HCT116 (cell line): ENCODE measurements at regions not wholly inside any gene's neighbourhood (a gene's known extent, or its start where the extent isn't known, plus 50 kb on each side); places are given as distances from the start of the nearest gene placed in this dataset.

ENCODE experiments used
- ATAC-seq: fragments of 200-7000 bp; cut with Tn5 transposase; 2 replicates; pipeline ENCODE4 v1.9.1; 2020; ENCODE audit warnings: mild to moderate bottlenecking, moderate library complexity
- BruUV-seq: library from RNA; stranded (reverse); fragments of 400-500 nt; replicated peaks from 2 replicates; lab custom pipeline; 2021; lab: Mats Ljungman, UMichigan
- CTCF ChIA-PET: fragments of 300-600 bp; sonication (Branson Sonifier 250); formaldehyde crosslinking; loops from one replicate; lab custom pipeline; 2021; ENCODE audit warnings: antibody characterized with exemption; lab: Charles Lee
- POLR2A ChIA-PET: fragments of 300-600, 350-600 bp; sonication (Branson Sonifier 250); formaldehyde crosslinking; loops from one replicate; lab custom pipeline; 2021; ENCODE audit warnings: antibody characterized with exemption; lab: Charles Lee
- RAD21 ChIA-PET, 2 experiments: fragments of 300-600 bp; sonication (Branson Sonifier 250); formaldehyde crosslinking; loops; one replicate each; lab custom pipeline; 2023; ENCODE audit warnings: low total read pairs in 2 of 2; ENCODE audit not compliant: uncharacterized antibody in 2 of 2, unreplicated experiment in 2 of 2, low non-redundant PET in 1 of 2; lab: Charles Lee
- DNase-seq: peaks from one replicate; pipeline ENCODE4 v3.0.0-alpha.2; 2010; ENCODE audit warnings: low read depth, low spot score
- H2AFZ ChIP-seq: fragments of 200-600 bp; shearing (Covaris generic), sonication (generic); 2 replicates; pipeline ENCODE4 v1.6.1; 2017; ENCODE audit warnings: low read depth, mixed run types, mixed read lengths, antibody characterized with exemption, low read length; ENCODE audit not compliant: poor library complexity, severe bottlenecking
- H3K27ac ChIP-seq: 2 replicates; pipeline ENCODE4 v1.5.1; 2012; ENCODE audit warnings: low read depth, low read length
- H3K27me3 ChIP-seq: fragments of 200-600 bp; sonication (generic); 2 replicates; pipeline ENCODE4 v1.6.1; 2016; ENCODE audit warnings: mixed run types, low read length, mixed read lengths; ENCODE audit not compliant: insufficient read depth
- H3K36me3 ChIP-seq, 2 experiments: fragments of 200-500 bp in 1 of 2; fragments of 200-600 bp in 1 of 2; sonication (Bioruptor generic) in 1 of 2; sonication (generic) in 1 of 2; 2 replicates each; pipeline versions ENCODE4 v1.5.1 to v1.6.1; 2014 to 2016; ENCODE audit warnings: low read length in 2 of 2, inconsistent platforms in 1 of 2, mixed read lengths in 1 of 2, mixed run types in 1 of 2; ENCODE audit not compliant: insufficient read depth in 2 of 2, control insufficient read depth in 1 of 2
- H3K4me1 ChIP-seq, 2 experiments: fragments of 200-600 bp in 1 of 2; sonication (generic) in 1 of 2; 2 replicates each; pipeline versions ENCODE4 v1.5.1 to v1.6.1; 2012 to 2017; ENCODE audit warnings: low read length in 2 of 2, inconsistent platforms in 1 of 2, mild to moderate bottlenecking in 1 of 2, mixed read lengths in 1 of 2, mixed run types in 1 of 2, moderate library complexity in 1 of 2; ENCODE audit not compliant: insufficient read depth in 2 of 2, control insufficient read depth in 1 of 2
- H3K4me2 ChIP-seq: fragments of 200-600 bp; sonication (generic); 2 replicates; pipeline ENCODE4 v1.6.1; 2017; ENCODE audit warnings: mixed run types, low read length, mixed read lengths
- H3K4me3 ChIP-seq, 2 experiments: fragments of 200-600 bp in 1 of 2; sonication (generic) in 1 of 2; replicated peaks in 1 of 2; 2 replicates each; pipeline ENCODE4 v1.5.1; 2011 to 2016; ENCODE audit warnings: low read length in 2 of 2, control low read depth in 1 of 2, low read depth in 1 of 2, mild to moderate bottlenecking in 1 of 2, mixed read lengths in 1 of 2, mixed run types in 1 of 2
- H3K79me2 ChIP-seq: fragments of 200-600 bp; sonication (generic); 2 replicates; pipeline ENCODE4 v1.6.1; 2017; ENCODE audit warnings: mild to moderate bottlenecking, mixed run types, low read length, moderate library complexity, mixed read lengths; ENCODE audit not compliant: insufficient read depth
- H3K9ac ChIP-seq: fragments of 200-600 bp; sonication (generic); 2 replicates; pipeline ENCODE4 v1.6.1; 2016; ENCODE audit warnings: low read length, mixed read lengths
- H3K9me2 ChIP-seq: fragments of 200-600 bp; sonication (generic), shearing (Covaris generic); 2 replicates; pipeline ENCODE4 v1.6.1; 2017; ENCODE audit warnings: mixed run types, mild to moderate bottlenecking, moderate library complexity; ENCODE audit not compliant: insufficient read depth
- H3K9me3 ChIP-seq, 2 experiments: fragments of 200-500 bp in 1 of 2; fragments of 200-600 bp in 1 of 2; sonication (Bioruptor generic) in 1 of 2; sonication (generic) in 1 of 2; 2 replicates each; pipeline ENCODE4 v1.6.1; 2014 to 2017; ENCODE audit warnings: low read length in 2 of 2, mixed read lengths in 2 of 2, inconsistent platforms in 1 of 2, low read depth in 1 of 2, mild to moderate bottlenecking in 1 of 2, mixed run types in 1 of 2, moderate library complexity in 1 of 2; ENCODE audit not compliant: control insufficient read depth in 1 of 2, insufficient read depth in 1 of 2
- H4K20me1 ChIP-seq: fragments of 200-600 bp; sonication (generic), shearing (Covaris generic); 2 replicates; pipeline ENCODE4 v1.6.1; 2017; ENCODE audit warnings: mixed run types, mild to moderate bottlenecking, moderate library complexity; ENCODE audit not compliant: insufficient read depth
- CBX3 ChIP-seq: IDR thresholded peaks from 2 replicates; pipeline ENCODE4 v1.6.1; 2012; ENCODE audit warnings: low read depth
- CEBPB ChIP-seq: IDR thresholded peaks from 2 replicates; pipeline ENCODE4 v1.6.1; 2012; ENCODE audit warnings: low read depth
- CTCF ChIP-seq, 3 experiments: fragments of 200-600 bp in 1 of 3; sonication (generic) in 1 of 3; IDR thresholded peaks in 2 of 3; conservative IDR thresholded peaks in 1 of 3; 2 replicates each; pipeline ENCODE4 v1.5.1; 2012 to 2017; ENCODE audit warnings: low read depth in 2 of 3, low read length in 2 of 3, antibody characterized with exemption in 1 of 3, borderline replicate concordance in 1 of 3, control low read depth in 1 of 3, mild to moderate bottlenecking in 1 of 3, mixed read lengths in 1 of 3, mixed run types in 1 of 3, moderate library complexity in 1 of 3; ENCODE audit not compliant: insufficient read depth in 1 of 3
- EGR1 ChIP-seq: IDR thresholded peaks from 2 replicates; pipeline ENCODE4 v1.6.1; 2012; ENCODE audit warnings: low read depth
- EZH2 ChIP-seq: fragments of 200-600 bp; sonication (generic); IDR thresholded peaks from 2 replicates; pipeline ENCODE4 v1.6.1; 2017; ENCODE audit warnings: antibody characterized with exemption, mixed run types
- POLR2A ChIP-seq: IDR thresholded peaks from 2 replicates; pipeline ENCODE4 v1.7.0; 2011; ENCODE audit warnings: borderline replicate concordance; ENCODE audit not compliant: insufficient read depth, insufficient read length; ENCODE audit errors: extremely low read depth
- POLR2AphosphoS5 ChIP-seq: IDR thresholded peaks from 2 replicates; pipeline ENCODE4 v1.6.1; 2011; ENCODE audit warnings: mild to moderate bottlenecking, low read depth, low read length, moderate library complexity
- SIN3A ChIP-seq: IDR thresholded peaks from 2 replicates; pipeline ENCODE4 v1.6.1; 2012; ENCODE audit warnings: low read depth
- SRF ChIP-seq: IDR thresholded peaks from 2 replicates; pipeline ENCODE4 v1.6.1; 2012; ENCODE audit warnings: low read depth
- ZBTB33 ChIP-seq: IDR thresholded peaks from 2 replicates; pipeline ENCODE4 v1.6.1; 2011; ENCODE audit warnings: mild to moderate bottlenecking, low read length, moderate library complexity; ENCODE audit not compliant: insufficient replicate concordance; ENCODE audit errors: extremely low read depth
- ZFX ChIP-seq: fragments of 450-650 bp; IDR thresholded peaks from 2 replicates; pipeline ENCODE4 v1.6.1; 2017
- ZNF274 ChIP-seq: fragments of 200-500 bp; sonication (Bioruptor generic); IDR thresholded peaks from 2 replicates; pipeline ENCODE4 v1.6.1; 2014; ENCODE audit warnings: mild to moderate bottlenecking, low read depth, low read length, inconsistent platforms
- intact Hi-C: fragments of 100-400 bp; cut with micrococcal nuclease; formaldehyde crosslinking; loops from 2 replicates; pipeline ENCODE4 v1.10.0; 2022

- POLR2A ChIA-PET: no interaction called here
- no peaks in the 10 kb centered on the region for H3K79me2 ChIP-seq
- no peak for ATAC-seq
- no peak for TF ChIP-seq CEBPB
- TF ChIP-seq ZBTB33: no peak
- TF ChIP-seq ZFX: no peak
- TF ChIP-seq, all 23 proteins: peak for 0
- Histone ChIP-seq H3K9me3 (no peaks in the 10 kb centered on the region; a peak in 1 of 4 replicates), H3K27me3 (no peaks in the 10 kb centered on the region), H3K4me2 (no peak overlapping the region), H3K9ac (no peak overlapping the region), H3K4me3 (no peak overlapping the region), H3K27ac (no peak overlapping the region), H3K4me1 (no peaks in the 10 kb centered on the region), H2AFZ (no peak overlapping the region), H4K20me1 (no peaks in the 10 kb centered on the region), H3K36me3 (no peaks in the 10 kb centered on the region), H3K9me2 (no peaks in the 10 kb centered on the region)
- BruUV-seq: no TSS peak
- intact Hi-C loops: no loop called here
- no peak for DNase-seq
- CTCF ChIA-PET: no interaction called here
- RAD21 ChIA-PET: no interaction called here
Measured at GRCh38 chr20:39433466-39433865, 471.3 kb downstream of the DHX35 start.

- intact Hi-C loops: no loop called here
- Histone ChIP-seq H3K9me2 (no peaks in the 10 kb centered on the region), H3K9me3 (no peaks in the 10 kb centered on the region; a peak in 1 of 4 replicates), H3K27me3 (no peaks in the 10 kb centered on the region), H3K79me2 (no peaks in the 10 kb centered on the region), H3K4me2 (no peak overlapping the region), H4K20me1 (no peaks in the 10 kb centered on the region), H3K36me3 (no peaks in the 10 kb centered on the region), H2AFZ (no peak overlapping the region), H3K4me3 (no peak overlapping the region), H3K27ac (no peak overlapping the region), H3K4me1 (no peaks in the 10 kb centered on the region), H3K9ac (no peak overlapping the region)
- ChIA-PET POLR2A (no interaction called here), RAD21 (no interaction called here), CTCF (no interaction called here)
- ATAC-seq: no peak
- no TSS peak for BruUV-seq
- TF ChIP-seq CEBPB (no peak), SRF (no peak), EZH2 (no peak), CBX3 (no peak), POLR2AphosphoS5 (no peak), EGR1 (no peak), ZNF274 (no peak), SIN3A (no peak), ZBTB33 (no peak), POLR2A (no peak), CTCF (IDR thresholded peaks at IDR 0.05 in 2 of 3, conservative IDR thresholded peaks at IDR 0.05 in 1 of 3; ENCODE audit: borderline replicate concordance in 1 of 3, insufficient read depth in 1 of 3, low read depth in 2 of 3, low read length in 2 of 3) (no peak)
- no peak for DNase-seq
Measured at GRCh38 chr20:39431091-39431880, 469.1 kb downstream of the DHX35 start.
